GM18870 (cell line): ENCODE measurements at regions not wholly inside any gene's neighbourhood (a gene's known extent, or its start where the extent isn't known, plus 50 kb on each side); places are given as distances from the start of the nearest gene placed in this dataset.
A peak's percentile ranks its signal among the peaks of the same experiment; 100 is the strongest.

Experiments
- ATAC-seq: cut with Tn5 transposase; IDR thresholded peaks from one replicate; pipeline ENCODE4 v1.9.1; 2021; ENCODE audit warnings: moderate library complexity; ENCODE audit not compliant: unreplicated experiment

GRCh38 chr10:21264271-21264670 lies 261.2 kb downstream of the SKIDA1 start:
- ATAC-seq, result no peak

GRCh38 chr10:21263839-21264238 lies 261.6 kb downstream of the SKIDA1 start:
- ATAC-seq, result no peak

- no peak for ATAC-seq
Observed at GRCh38 chr10:21263263-21263803, 262.1 kb downstream of the SKIDA1 start.

GRCh38 chr10:21261842-21262294 lies 263.6 kb downstream of the SKIDA1 start:
- ATAC-seq, result no peak

- ATAC-seq, result no peak
Observed at GRCh38 chr10:21260506-21261149, 264.9 kb downstream of the SKIDA1 start.

GRCh38 chr10:21260066-21260465 lies 265.4 kb downstream of the SKIDA1 start:
- ATAC-seq, result no peak

- no peak for ATAC-seq
Observed at GRCh38 chr10:21257919-21258318, 267.6 kb downstream of the SKIDA1 start.

- ATAC-seq, result no peak
Observed at GRCh38 chr10:21257191-21257590, 268.3 kb downstream of the SKIDA1 start.

GRCh38 chr10:21249435-21249834 lies 276.0 kb downstream of the SKIDA1 start:
- ATAC-seq, result no peak

GRCh38 chr10:21247592-21247991 lies 277.9 kb downstream of the SKIDA1 start:
- no peak for ATAC-seq

- no peak for ATAC-seq
Observed at GRCh38 chr10:21246178-21246577, 279.3 kb downstream of the SKIDA1 start.

GRCh38 chr10:21243748-21244257 lies 281.7 kb downstream of the SKIDA1 start:
- no peak for ATAC-seq

- no peak for ATAC-seq
Observed at GRCh38 chr10:21242915-21243314, 282.6 kb downstream of the SKIDA1 start.

- ATAC-seq, result no peak
Observed at GRCh38 chr10:21238717-21239116, 286.8 kb downstream of the SKIDA1 start.

GRCh38 chr10:21238044-21238443 lies 287.4 kb downstream of the SKIDA1 start:
- no peak for ATAC-seq

- no peak for ATAC-seq
Observed at GRCh38 chr10:21234761-21235160, 290.7 kb downstream of the SKIDA1 start.

- ATAC-seq, result peak; percentile 74
Observed at GRCh38 chr10:21230219-21230618, 295.3 kb downstream of the SKIDA1 start.

- no peak for ATAC-seq
Observed at GRCh38 chr10:21217748-21218367, 307.6 kb downstream of the SKIDA1 start.

GRCh38 chr10:21217107-21217506 lies 308.4 kb downstream of the SKIDA1 start:
- ATAC-seq, result no peak

- ATAC-seq, result no peak
Observed at GRCh38 chr10:21214329-21214728, 311.2 kb downstream of the SKIDA1 start.

GRCh38 chr10:21213381-21213780 lies 312.1 kb downstream of the SKIDA1 start:
- no peak for ATAC-seq

GRCh38 chr10:21212912-21213311 lies 312.6 kb downstream of the SKIDA1 start:
- ATAC-seq, result no peak
